K562 (cell line): ENCODE measurements at regions not wholly inside any gene's neighbourhood (a gene's known extent, or its start where the extent isn't known, plus 50 kb on each side); places are given as distances from the start of the nearest gene placed in this dataset.

Experiments
- ATAC-seq: fragments of 200-7000 bp; cut with Tn5 transposase; 3 replicates; pipeline ENCODE4 v1.9.1; 2020; ENCODE audit warnings: moderate library complexity
- BruUV-seq: library from RNA; stranded (reverse); fragments of 400-500 nt; replicated peaks from 2 replicates; lab custom pipeline; 2021; lab: Mats Ljungman, UMichigan
- CTCF ChIA-PET: fragments of 300-600 bp; formaldehyde crosslinking; extraction: SDS; loops from one replicate; lab custom pipeline; 2021; ENCODE audit warnings: low intra/inter-chr PET ratio; lab: Yijun Ruan, JAX
- POLR2A ChIA-PET: fragments of 300-600, 350-650 bp; sonication (Branson Sonifier 250); formaldehyde crosslinking; extraction: SDS; loops from one replicate; lab custom pipeline; 2021; ENCODE audit warnings: antibody characterized with exemption, inconsistent platforms; lab: Yijun Ruan, JAX
- DNase-seq, 4 experiments: peaks; one replicate each; pipeline versions ENCODE4 v3.0.0 to v3.0.0-alpha.2; 2011 to 2018; ENCODE audit warnings: low spot score in 3 of 4, mixed read lengths in 3 of 4; ENCODE audit errors: extremely low read depth in 1 of 4
- FAIRE-seq: peaks from 2 replicates; lab custom pipeline; 2011; peaks lifted over from hg19 to GRCh38; lab: Jason Lieb, UNC
- H2AFZ ChIP-seq: 2 replicates; pipeline ENCODE4 v1.6.0; 2011; ENCODE audit warnings: low read depth, low read length, control low read depth, inconsistent platforms
- H3K27ac ChIP-seq: fragments of 200-600 bp; 3 replicates; pipeline ENCODE4 v1.8.0; 2011; ENCODE audit warnings: low read depth, mild to moderate bottlenecking, control low read depth, inconsistent platforms, low read length, moderate library complexity, mixed read lengths; ENCODE audit errors: extremely low read depth
- H3K27me3 ChIP-seq, 2 experiments: fragments of 300-600 bp in 1 of 2; 2 replicates in 1 of 2; 3 replicates in 1 of 2; pipeline versions ENCODE4 v1.6.0 to v1.8.0; 2011; ENCODE audit warnings: inconsistent platforms in 2 of 2, low read length in 2 of 2, mild to moderate bottlenecking in 1 of 2, mixed read lengths in 1 of 2, moderate library complexity in 1 of 2; ENCODE audit not compliant: control insufficient read depth in 2 of 2, insufficient read depth in 2 of 2
- H3K36me3 ChIP-seq: fragments of 300-600 bp; 3 replicates; pipeline ENCODE4 v1.8.0; 2011; ENCODE audit warnings: mild to moderate bottlenecking, low read length, inconsistent platforms; ENCODE audit not compliant: control insufficient read depth, insufficient read depth
- H3K4me1 ChIP-seq, 2 experiments: fragments of 200-600 bp in 1 of 2; replicated peaks in 1 of 2; 2 replicates in 1 of 2; 3 replicates in 1 of 2; pipeline versions ENCODE4 v1.5.1 to v1.8.0; 2011; ENCODE audit warnings: inconsistent platforms in 2 of 2, low read length in 2 of 2, mild to moderate bottlenecking in 1 of 2, mixed read lengths in 1 of 2, moderate library complexity in 1 of 2; ENCODE audit not compliant: control insufficient read depth in 2 of 2, insufficient read depth in 2 of 2
- H3K4me2 ChIP-seq: 2 replicates; pipeline ENCODE4 v1.6.1; 2011; ENCODE audit warnings: low read length, control low read depth, inconsistent platforms, mixed read lengths; ENCODE audit not compliant: insufficient read depth
- H3K4me3 ChIP-seq: fragments of 200-600 bp; sonication (generic), shearing (Covaris generic); 2 replicates; pipeline ENCODE4 v1.5.1; 2016; ENCODE audit warnings: control low read depth, inconsistent platforms
- H3K79me2 ChIP-seq: fragments of 200-600 bp; 3 replicates; pipeline ENCODE4 v1.8.0; 2011; ENCODE audit warnings: low read length, inconsistent platforms; ENCODE audit not compliant: control insufficient read depth, insufficient read depth
- H3K9ac ChIP-seq, 2 experiments: 2 replicates each; pipeline versions ENCODE4 v1.6.0 to v1.6.1; 2011; ENCODE audit warnings: low read depth in 2 of 2, low read length in 2 of 2, control low read depth in 1 of 2, inconsistent platforms in 1 of 2, mild to moderate bottlenecking in 1 of 2, mixed read lengths in 1 of 2; ENCODE audit not compliant: insufficient read depth in 1 of 2
- H3K9me1 ChIP-seq: one replicate; pipeline ENCODE4 v1.6.0; 2011; ENCODE audit warnings: inconsistent platforms, mild to moderate bottlenecking, low read length, moderate library complexity; ENCODE audit not compliant: control insufficient read depth, insufficient read depth
- H3K9me3 ChIP-seq: replicated peaks from 2 replicates; pipeline ENCODE4 v1.5.1; 2011; ENCODE audit warnings: low read depth, low read length, inconsistent platforms; ENCODE audit not compliant: control insufficient read depth, insufficient read depth
- H4K20me1 ChIP-seq: replicated peaks from 2 replicates; pipeline ENCODE4 v1.6.1; 2011; ENCODE audit warnings: low read length, inconsistent platforms, mixed read lengths; ENCODE audit not compliant: control insufficient read depth, insufficient read depth
- BRD4 ChIP-seq: fragments of 200-600 bp; sonication (generic); IDR thresholded peaks from 2 replicates; pipeline ENCODE4 v1.6.1; 2017; ENCODE audit warnings: inconsistent platforms
- CCNT2 ChIP-seq: IDR thresholded peaks from 2 replicates; pipeline ENCODE4 v1.6.1; 2011; ENCODE audit warnings: borderline replicate concordance, low read depth, mild to moderate bottlenecking, moderate library complexity, mixed read lengths, low read length; ENCODE audit not compliant: insufficient read length; ENCODE audit errors: extremely low read depth
- FOXM1 ChIP-seq, 2 experiments: fragments of 450-650 bp in 1 of 2; sonication (generic) in 1 of 2; formaldehyde crosslinking in 1 of 2; IDR thresholded peaks; 2 replicates each; pipeline versions ENCODE4 v1.6.1 to v1.9.0; 2017 to 2022; ENCODE audit warnings: low read depth in 2 of 2, mild to moderate bottlenecking in 2 of 2, missing genetic modification reagents in 1 of 2, moderate library complexity in 1 of 2
- GTF2A2 ChIP-seq: IDR thresholded peaks from 2 replicates; pipeline ENCODE4 v1.6.1; 2016; ENCODE audit warnings: mild to moderate bottlenecking, missing genetic modification characterization, missing compliant biosample characterization
- HDAC8 ChIP-seq: fragments of 450-650 bp; IDR thresholded peaks from 2 replicates; pipeline ENCODE4 v1.6.1; 2016; ENCODE audit warnings: mild to moderate bottlenecking, missing genetic modification characterization, moderate library complexity, missing compliant biosample characterization
- HOXB6 ChIP-seq: fragments of 250-450 bp; sonication (Bioruptor Pico); IDR thresholded peaks from 2 replicates; pipeline ENCODE4 v1.5.1; 2022; ENCODE audit warnings: mild to moderate bottlenecking, borderline replicate concordance
- KAT8 ChIP-seq: fragments of 450-650 bp; IDR thresholded peaks from 2 replicates; pipeline ENCODE4 v1.6.1; 2016; ENCODE audit warnings: low read depth, mild to moderate bottlenecking
- RBBP5 ChIP-seq: fragments of 200-600 bp; sonication (generic); IDR thresholded peaks from 2 replicates; pipeline ENCODE4 v1.6.1; 2012; ENCODE audit warnings: borderline replicate concordance, mild to moderate bottlenecking, low read length, control low read depth, inconsistent platforms; ENCODE audit not compliant: insufficient read depth, poor library complexity, severe bottlenecking
- RFX5 ChIP-seq: IDR thresholded peaks from 2 replicates; pipeline ENCODE4 v1.6.1; 2011; ENCODE audit warnings: low read depth, mild to moderate bottlenecking, improper control_type of control experiment, low read length
- SREBF1 ChIP-seq: fragments of 150-350 bp; IDR thresholded peaks from 2 replicates; pipeline ENCODE4 v1.6.1; 2014; ENCODE audit warnings: antibody characterized with exemption, low read depth, low read length, borderline replicate concordance
- TRIM24 ChIP-seq, 2 experiments: fragments of 450-650 bp; IDR thresholded peaks; 2 replicates each; pipeline ENCODE4 v1.6.1; 2016
- ZKSCAN1 ChIP-seq: fragments of 150-350 bp; IDR thresholded peaks from 2 replicates; pipeline ENCODE4 v1.6.1; 2016; ENCODE audit warnings: low read depth, low read length
- ZNF316 ChIP-seq: fragments of 450-650 bp; IDR thresholded peaks from 2 replicates; pipeline ENCODE4 v1.6.1; 2016
- ZNF57 ChIP-seq: fragments of 450-650 bp; formaldehyde crosslinking; IDR thresholded peaks from 2 replicates; pipeline ENCODE4 v1.4.0; 2020; ENCODE audit warnings: mild to moderate bottlenecking, moderate library complexity
- ZNF785 ChIP-seq: fragments of 250-450 bp; sonication (Bioruptor Pico); IDR thresholded peaks from 2 replicates; pipeline ENCODE4 v1.4.0; 2020; ENCODE audit warnings: mild to moderate bottlenecking
- WGBS: fragments of 100-300 bp; shearing (Covaris generic); methylation state at CpG from one replicate; pipeline ENCODE4 v1.1.6; 2016; ENCODE audit warnings: low coverage, mixed read lengths; ENCODE audit not compliant: insufficient coverage; ENCODE audit errors: missing lambda C conversion rate; 5-methylcytosine and 5-hydroxymethylcytosine counted together
- in situ Hi-C: fragments of 300-500 bp; cut with MboI; formaldehyde crosslinking; loops from 4 replicates; pipeline ENCODE4 v1.15.0; 2018; ENCODE audit warnings: inconsistent platforms, mixed read lengths
- intact Hi-C: fragments of 100-400 bp; cut with micrococcal nuclease; formaldehyde crosslinking; loops from 2 replicates; pipeline ENCODE4 v1.14.2; 2022
- TF ChIP-seq, protein P1 (sequence below): sonication (generic); formaldehyde crosslinking; IDR thresholded peaks from 2 replicates; pipeline ENCODE4 v1.8.1; 2022; ENCODE audit warnings: missing genetic modification reagents

DNA sequence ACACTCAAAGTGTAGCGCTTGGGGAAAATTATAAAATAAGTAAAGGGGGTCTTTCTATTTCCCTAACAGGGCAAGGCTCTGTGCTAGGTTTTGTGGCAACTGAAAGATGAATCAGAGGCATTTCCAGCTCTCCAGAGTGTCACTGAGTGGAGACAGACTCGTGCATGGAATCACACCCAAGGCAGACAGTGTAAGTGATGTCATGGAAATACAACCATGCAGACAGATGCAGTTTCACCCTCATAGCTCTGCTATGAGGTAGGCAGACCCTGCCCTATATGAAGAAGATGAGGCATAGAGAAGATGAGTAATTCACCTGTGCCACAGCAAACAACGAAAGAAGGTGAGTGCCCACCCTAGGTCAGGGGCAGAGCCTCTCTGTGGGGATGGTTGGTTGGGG is 57.2 kb upstream of the PITRM1 start:
- Histone ChIP-seq H3K4me1 (no peaks in the 10 kb centered on the region), H3K36me3 (no peaks in the 10 kb centered on the region), H3K27me3 (peaks cover 13 to 30% of the 10 kb centered on the region in 2 experiments), H3K4me3 (no peak overlapping the region), H3K79me2 (no peaks in the 10 kb centered on the region), H3K9me1 (peaks cover 4% of the 10 kb centered on the region), H2AFZ (no peak overlapping the region), H3K4me2 (no peak overlapping the region), H3K9ac (no peak overlapping the region), H3K9me3 (no peaks in the 10 kb centered on the region), H3K27ac (no peak overlapping the region), H4K20me1 (peaks cover 4% of the 10 kb centered on the region; the same call in 1 of the 2 replicates)
- ATAC-seq: no peak
- intact Hi-C loops (loop anchor here (10.0 kb wide), 1 partner anchor 1425 kb away; no protein-coding TSS in a partner anchor), in situ Hi-C loops (no loop called here)
- WGBS: 0% methylated on average over 3 of the region's 3 CpGs
- BruUV-seq: no TSS peak
- DNase-seq: no peak
- FAIRE-seq: no peak
- ChIA-PET CTCF (no interaction called here), POLR2A (no interaction called here)
- TF ChIP-seq, protein P1, sequence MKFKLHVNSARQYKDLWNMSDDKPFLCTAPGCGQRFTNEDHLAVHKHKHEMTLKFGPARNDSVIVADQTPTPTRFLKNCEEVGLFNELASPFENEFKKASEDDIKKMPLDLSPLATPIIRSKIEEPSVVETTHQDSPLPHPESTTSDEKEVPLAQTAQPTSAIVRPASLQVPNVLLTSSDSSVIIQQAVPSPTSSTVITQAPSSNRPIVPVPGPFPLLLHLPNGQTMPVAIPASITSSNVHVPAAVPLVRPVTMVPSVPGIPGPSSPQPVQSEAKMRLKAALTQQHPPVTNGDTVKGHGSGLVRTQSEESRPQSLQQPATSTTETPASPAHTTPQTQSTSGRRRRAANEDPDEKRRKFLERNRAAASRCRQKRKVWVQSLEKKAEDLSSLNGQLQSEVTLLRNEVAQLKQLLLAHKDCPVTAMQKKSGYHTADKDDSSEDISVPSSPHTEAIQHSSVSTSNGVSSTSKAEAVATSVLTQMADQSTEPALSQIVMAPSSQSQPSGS (CRISPR knock-in tag): no peak
- TF ChIP-seq KAT8: no peak
- no peak for TF ChIP-seq BRD4
- no peak for TF ChIP-seq ZNF57 (CRISPR knock-in tag)
- TF ChIP-seq, all 486 proteins: peak for 0

DNA sequence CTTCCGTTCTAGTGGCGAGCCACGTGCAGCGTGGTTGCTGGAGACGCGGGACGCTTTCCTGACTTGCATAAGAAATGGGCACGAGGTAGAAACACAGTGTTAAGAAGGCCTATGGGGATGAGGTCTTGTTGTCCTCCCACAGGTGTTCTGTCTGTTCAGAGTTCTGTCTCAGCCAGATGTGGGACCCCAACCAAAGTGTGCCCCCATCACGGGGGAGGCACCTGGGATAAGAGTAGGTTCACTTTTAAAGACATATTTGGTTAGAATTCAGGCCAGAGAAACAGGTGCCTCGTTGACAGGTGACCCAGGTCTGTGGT is 56.0 kb upstream of the PITRM1 start:
- Histone ChIP-seq H3K4me3 (no peak overlapping the region), H3K79me2 (no peaks in the 10 kb centered on the region), H2AFZ (no peak overlapping the region), H3K9ac (no peak overlapping the region), H3K27ac (no peak overlapping the region), H3K4me2 (no peak overlapping the region; the same call in 1 of the 2 replicates), H3K27me3 (peaks cover 13 to 27% of the 10 kb centered on the region in 2 experiments), H3K9me1 (peaks cover 4% of the 10 kb centered on the region), H3K4me1 (no peaks in the 10 kb centered on the region), H3K9me3 (no peaks in the 10 kb centered on the region), H3K36me3 (no peaks in the 10 kb centered on the region), H4K20me1 (peaks cover 4% of the 10 kb centered on the region; the same call in 1 of the 2 replicates)
- POLR2A ChIA-PET: no interaction called here
- no TSS peak for BruUV-seq
- ATAC-seq (no peak), FAIRE-seq (no peak), DNase-seq (no peak)
- intact Hi-C loops: no loop called here
- CTCF ChIA-PET: interaction anchor here (0.6 kb wide), 1 partner anchor 1425 kb away, joined by 3 read pairs; no protein-coding TSS in a partner anchor
- WGBS: 3% methylated on average over 10 of the region's 10 CpGs
- in situ Hi-C loops: no loop called here
- no peak for TF ChIP-seq HDAC8 (tag)
- TF ChIP-seq GTF2A2 (tag): no peak
- no peak for TF ChIP-seq TRIM24 (IDR thresholded peaks at IDR 0.05)
- no peak for TF ChIP-seq HOXB6
- no peak for TF ChIP-seq ZNF316
- no peak for TF ChIP-seq ZNF785 (CRISPR knock-in tag)
- no peak for TF ChIP-seq ZKSCAN1
- TF ChIP-seq RBBP5: no peak
- no peak for TF ChIP-seq FOXM1 (IDR thresholded peaks at IDR 0.05; ENCODE audit: low read depth)
- TF ChIP-seq FOXM1 (CRISPR knock-in tag; IDR thresholded peaks at IDR 0.05; ENCODE audit: low read depth): no peak
- TF ChIP-seq RFX5: no peak
- TF ChIP-seq SREBF1: no peak
- TF ChIP-seq CCNT2: no peak
